Ovary (tissue), 3 donors: ENCODE measurements at regions not wholly inside any gene's neighbourhood (a gene's known extent, or its start where the extent isn't known, plus 50 kb on each side); places are given as distances from the start of the nearest gene placed in this dataset.

ENCODE experiments used
- CTCF ChIP-seq, 3 donors: fragments of 450-650 bp in 2 of 3; fragments of 200-600 bp in 1 of 3; IDR thresholded peaks; one replicate each; pipeline versions ENCODE4 v1.5.1 to v1.8.0; 2016 to 2022; ENCODE audit warnings: antibody characterized with exemption in 3 of 3, mild to moderate bottlenecking in 1 of 3
- POLR2A ChIP-seq: fragments of 450-650 bp; IDR thresholded peaks from one replicate; pipeline ENCODE4 v1.6.1; 2017; ENCODE audit warnings: antibody characterized with exemption, mild to moderate bottlenecking, moderate library complexity
- donor health status: DM: no; HTN: no; CAD: no.

GRCh38 chr3:118478706-118479276, 555.9 kb downstream of the IGSF11 start:
- TF ChIP-seq POLR2A (no peak), CTCF (IDR thresholded peaks at IDR 0.05) (no peak)
